Thyroid gland (tissue), 4 donors: ENCODE measurements at regions not wholly inside any gene's neighbourhood (a gene's known extent, or its start where the extent isn't known, plus 50 kb on each side); places are given as distances from the start of the nearest gene placed in this dataset.

ENCODE experiments used
- DNase-seq, 2 donors: peaks; one replicate each; pipeline ENCODE4 v3.0.0-alpha.2; 2019
- H3K27ac ChIP-seq, 3 donors: fragments of 200-600 bp; sonication (generic); 1 replicate in 2 of 3; 2 replicates in 1 of 3; pipeline ENCODE4 v1.5.1; 2016 to 2019; ENCODE audit warnings: mild to moderate bottlenecking in 1 of 3, moderate library complexity in 1 of 3
- H3K27me3 ChIP-seq: fragments of 200-600 bp; sonication (generic); one replicate; pipeline ENCODE4 v1.5.1; 2019
- H3K36me3 ChIP-seq, 2 donors: fragments of 200-600 bp; sonication (generic); one replicate each; pipeline ENCODE4 v1.5.1; 2016 to 2019
- H3K4me1 ChIP-seq, 2 donors: fragments of 200-600 bp; sonication (generic); one replicate each; pipeline ENCODE4 v1.5.1; 2017 to 2019
- H3K4me3 ChIP-seq, 3 donors: fragments of 200-600 bp; sonication (generic); replicated peaks in 1 of 3; 1 replicate in 2 of 3; 2 replicates in 1 of 3; pipeline ENCODE4 v1.5.1; 2016; ENCODE audit warnings: mild to moderate bottlenecking in 1 of 3
- H3K9me3 ChIP-seq: fragments of 200-600 bp; sonication (generic); one replicate; pipeline ENCODE4 v1.5.1; 2017
- POLR2A ChIP-seq, 2 donors: fragments of 450-650 bp; IDR thresholded peaks; one replicate each; pipeline ENCODE4 v1.6.1; 2017; ENCODE audit warnings: antibody characterized with exemption in 2 of 2, mild to moderate bottlenecking in 2 of 2, moderate library complexity in 1 of 2
- WGBS, 2 donors: methylation state at CpG; one replicate each; pipeline ENCODE4 v1.1.5; 2017; 5-methylcytosine and 5-hydroxymethylcytosine counted together
- intact Hi-C: fragments of 100-400 bp; cut with DNase I; formaldehyde crosslinking; loops from one replicate; pipeline ENCODE4 v1.15.1; 2023
- TF ChIP-seq, protein P1 (sequence below), 6 experiments: fragments of 200-600 bp in 3 of 6; fragments of 450-650 bp in 3 of 6; sonication (generic) in 3 of 6; IDR thresholded peaks; one replicate each; pipeline ENCODE4 v1.5.1; 2016 to 2019; ENCODE audit warnings: antibody characterized with exemption in 6 of 6, mild to moderate bottlenecking in 2 of 6, inconsistent platforms in 1 of 6, moderate library complexity in 1 of 6

DNA sequence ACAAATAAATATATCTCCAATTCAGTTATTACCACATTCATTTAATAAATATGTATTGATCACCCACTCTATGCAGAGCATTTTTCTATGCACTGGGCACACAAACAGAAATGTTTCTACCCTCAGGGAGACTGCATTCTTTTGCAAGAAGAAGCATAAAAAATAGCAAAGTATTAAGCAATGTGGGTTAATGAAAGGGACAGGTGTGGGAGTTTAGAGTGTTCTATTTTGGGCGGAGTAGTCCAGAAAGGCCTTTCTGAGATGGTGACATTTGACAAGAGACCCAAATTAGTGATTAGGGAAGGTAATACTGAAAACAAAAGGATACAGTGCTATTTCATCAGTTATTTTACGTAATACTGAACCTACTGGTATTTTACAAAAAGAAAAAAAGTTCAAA is 394.3 kb upstream of the CHST9 start:
- Histone ChIP-seq H3K4me3 (no peak overlapping the region), H3K27ac (no peak overlapping the region), H3K4me1 (no peaks in the 10 kb centered on the region), H3K36me3 (no peaks in the 10 kb centered on the region), H3K27me3 (no peaks in the 10 kb centered on the region), H3K9me3 (no peaks in the 10 kb centered on the region)
- intact Hi-C loops, result no loop called here
- no peak for TF ChIP-seq POLR2A (IDR thresholded peaks at IDR 0.05)
- TF ChIP-seq, protein P1, sequence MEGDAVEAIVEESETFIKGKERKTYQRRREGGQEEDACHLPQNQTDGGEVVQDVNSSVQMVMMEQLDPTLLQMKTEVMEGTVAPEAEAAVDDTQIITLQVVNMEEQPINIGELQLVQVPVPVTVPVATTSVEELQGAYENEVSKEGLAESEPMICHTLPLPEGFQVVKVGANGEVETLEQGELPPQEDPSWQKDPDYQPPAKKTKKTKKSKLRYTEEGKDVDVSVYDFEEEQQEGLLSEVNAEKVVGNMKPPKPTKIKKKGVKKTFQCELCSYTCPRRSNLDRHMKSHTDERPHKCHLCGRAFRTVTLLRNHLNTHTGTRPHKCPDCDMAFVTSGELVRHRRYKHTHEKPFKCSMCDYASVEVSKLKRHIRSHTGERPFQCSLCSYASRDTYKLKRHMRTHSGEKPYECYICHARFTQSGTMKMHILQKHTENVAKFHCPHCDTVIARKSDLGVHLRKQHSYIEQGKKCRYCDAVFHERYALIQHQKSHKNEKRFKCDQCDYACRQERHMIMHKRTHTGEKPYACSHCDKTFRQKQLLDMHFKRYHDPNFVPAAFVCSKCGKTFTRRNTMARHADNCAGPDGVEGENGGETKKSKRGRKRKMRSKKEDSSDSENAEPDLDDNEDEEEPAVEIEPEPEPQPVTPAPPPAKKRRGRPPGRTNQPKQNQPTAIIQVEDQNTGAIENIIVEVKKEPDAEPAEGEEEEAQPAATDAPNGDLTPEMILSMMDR (IDR thresholded peaks at IDR 0.05), result no peak
- no peak for DNase-seq
- WGBS, 2 donors, result 92 to 94% methylated on average over 2 of the region's 2 CpGs

- Histone ChIP-seq H3K36me3 (no peaks in the 10 kb centered on the region), H3K27ac (no peak overlapping the region), H3K4me1 (no peaks in the 10 kb centered on the region), H3K4me3 (no peak overlapping the region), H3K9me3 (no peaks in the 10 kb centered on the region), H3K27me3 (no peaks in the 10 kb centered on the region)
- TF ChIP-seq POLR2A (IDR thresholded peaks at IDR 0.05), result no peak
- TF ChIP-seq, protein P1 (IDR thresholded peaks at IDR 0.05), result no peak
- WGBS, 2 donors, result 59 to 60% methylated on average over 5 of the region's 5 CpGs
- intact Hi-C loops, result no loop called here
- no peak for DNase-seq
Observed at GRCh38 chr18:27577752-27578151, 392.6 kb upstream of the CHST9 start.

- H3K4me1 ChIP-seq, result no peaks in the 10 kb centered on the region
- WGBS, 2 donors, result 75 to 76% methylated on average over 3 of the region's 3 CpGs
- TF ChIP-seq POLR2A (IDR thresholded peaks at IDR 0.05), result no peak
- TF ChIP-seq, protein P1 (IDR thresholded peaks at IDR 0.05), result no peak
- intact Hi-C loops, result no loop called here
- H3K4me3 ChIP-seq, result no peak overlapping the region
- DNase-seq, result no peak
- H3K36me3 ChIP-seq, result no peaks in the 10 kb centered on the region
- no peaks in the 10 kb centered on the region for H3K9me3 ChIP-seq
- no peak overlapping the region for H3K27ac ChIP-seq
- no peaks in the 10 kb centered on the region for H3K27me3 ChIP-seq
Observed at GRCh38 chr18:27577265-27577664, 392.2 kb upstream of the CHST9 start.

GRCh38 chr18:27567434-27567833 is 382.3 kb upstream of the CHST9 start:
- TF ChIP-seq, protein P1 (IDR thresholded peaks at IDR 0.05), result no peak
- no peak for TF ChIP-seq POLR2A (IDR thresholded peaks at IDR 0.05)
- no peak for DNase-seq
- H3K36me3 ChIP-seq, result no peaks in the 10 kb centered on the region
- no peaks in the 10 kb centered on the region for H3K4me1 ChIP-seq
- intact Hi-C loops, result no loop called here
- no peak overlapping the region for H3K4me3 ChIP-seq
- 76 to 83% methylated on average over 1 of the region's 1 CpG for WGBS, 2 donors
- no peaks in the 10 kb centered on the region for H3K9me3 ChIP-seq
- no peak overlapping the region for H3K27ac ChIP-seq
- H3K27me3 ChIP-seq, result no peaks in the 10 kb centered on the region

DNA sequence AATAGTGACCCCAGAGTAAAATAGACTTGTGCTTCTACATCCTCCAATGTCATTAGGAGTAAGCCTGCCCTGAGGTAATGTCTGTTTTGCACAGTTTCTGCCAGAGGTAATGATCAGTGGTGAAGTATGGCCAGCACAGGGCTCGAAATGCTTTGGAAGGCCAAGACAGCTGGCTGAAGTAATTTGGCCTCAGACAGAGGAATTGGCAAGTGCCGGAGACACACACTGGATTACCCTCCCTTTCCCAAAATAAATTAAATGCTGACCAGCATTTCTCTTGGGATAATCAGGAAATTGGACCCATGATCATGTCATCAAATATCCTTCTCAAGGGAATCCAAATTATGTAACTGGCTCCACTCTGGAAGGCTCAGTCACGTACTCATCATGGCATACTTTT is 379.0 kb upstream of the CHST9 start:
- intact Hi-C loops, result no loop called here
- Histone ChIP-seq H3K4me1 (no peaks in the 10 kb centered on the region), H3K9me3 (no peaks in the 10 kb centered on the region), H3K36me3 (no peaks in the 10 kb centered on the region), H3K27ac (no peak overlapping the region), H3K4me3 (no peak overlapping the region), H3K27me3 (no peaks in the 10 kb centered on the region)
- TF ChIP-seq, protein P1 (IDR thresholded peaks at IDR 0.05), result no peak
- no peak for TF ChIP-seq POLR2A (IDR thresholded peaks at IDR 0.05)
- WGBS, 2 donors, result 79 to 82% methylated on average over 3 of the region's 3 CpGs
- DNase-seq, result no peak
